Stimulated activated CD8-positive, alpha-beta memory T cell treated with anti-CD3 and anti-CD28 coated beads, Interleukin-7, amount 100 ng/mL, for 48 hours (primary cell): ENCODE measurements at regions not wholly inside any gene's neighbourhood (a gene's known extent, or its start where the extent isn't known, plus 50 kb on each side); places are given as distances from the start of the nearest gene placed in this dataset.

ENCODE experiments used
- DNase-seq, 2 donors: peaks; one replicate each; pipeline ENCODE4 v3.0.0-alpha.2; 2020; ENCODE audit warnings: low read depth in 1 of 2; ENCODE audit errors: extremely low read depth in 1 of 2

- DNase-seq, result no peak
These were observed 268.7 kb downstream of the ZEB1 start for GRCh38 chr10:31587691-31588090.

- no peak for DNase-seq
These were observed 268.0 kb downstream of the ZEB1 start for GRCh38 chr10:31586723-31587638.

- DNase-seq, result no peak
These were observed 265.9 kb downstream of the ZEB1 start for GRCh38 chr10:31584876-31585275.

GRCh38 chr10:31584098-31584631 is 265.1 kb downstream of the ZEB1 start:
- no peak for DNase-seq

GRCh38 chr10:31583293-31583692 is 264.3 kb downstream of the ZEB1 start:
- no peak for DNase-seq

- DNase-seq, result no peak
These were observed 263.5 kb downstream of the ZEB1 start for GRCh38 chr10:31582365-31583052.

GRCh38 chr10:31581741-31582323 is 262.8 kb downstream of the ZEB1 start:
- DNase-seq, result no peak

- no peak for DNase-seq
These were observed 261.6 kb downstream of the ZEB1 start for GRCh38 chr10:31580646-31581045.
